A549 (cell line): ENCODE measurements at regions not wholly inside any gene's neighbourhood (a gene's known extent, or its start where the extent isn't known, plus 50 kb on each side); places are given as distances from the start of the nearest gene placed in this dataset.

ENCODE experiments used
- ATAC-seq, 2 experiments: fragments of 200-7000 bp in 1 of 2; fragments of >200 bp in 1 of 2; cut with Nextera tagmentation in 1 of 2; cut with Tn5 transposase in 1 of 2; 3 replicates each; pipeline versions ENCODE4 v1.8.0 to v1.9.1; 2018 to 2020; ENCODE audit warnings: mild to moderate bottlenecking in 1 of 2, moderate library complexity in 1 of 2
- CTCF ChIA-PET: fragments of 300-600 bp; sonication (Branson Sonifier 250); formaldehyde crosslinking; extraction: SDS; loops from one replicate; lab custom pipeline; 2021; ENCODE audit warnings: antibody characterized with exemption, inconsistent platforms; lab: Yijun Ruan, JAX
- POLR2A ChIA-PET: fragments of 350-600 bp; formaldehyde crosslinking; extraction: SDS; loops from one replicate; lab custom pipeline; 2021; ENCODE audit warnings: antibody characterized with exemption, inconsistent platforms; lab: Yijun Ruan, JAX
- DNase-seq, 2 experiments: peaks; one replicate each; pipeline versions ENCODE4 v3.0.0 to v3.0.0-alpha.2; 2011 to 2016; ENCODE audit warnings: low read depth in 1 of 2, low spot score in 1 of 2
- FAIRE-seq: peaks from 2 replicates; lab custom pipeline; 2011; peaks lifted over from hg19 to GRCh38; lab: Jason Lieb, UNC
- H3K27ac ChIP-seq, 2 experiments: fragments of >200 bp; sonication (Bioruptor Twin); formaldehyde crosslinking; 3 replicates each; pipeline ENCODE4 v1.5.1; 2016 to 2017
- H3K4me1 ChIP-seq: fragments of >200 bp; sonication (Bioruptor Twin); formaldehyde crosslinking; 3 replicates; pipeline ENCODE4 v1.6.1; 2016
- H3K4me2 ChIP-seq: fragments of >200 bp; sonication (Bioruptor Twin); formaldehyde crosslinking; 3 replicates; pipeline ENCODE4 v1.6.1; 2016
- H3K4me3 ChIP-seq: fragments of >200 bp; sonication (Bioruptor Twin); formaldehyde crosslinking; 3 replicates; pipeline ENCODE4 v1.5.1; 2016
- H3K9me3 ChIP-seq: fragments of >200 bp; sonication (Bioruptor Twin); formaldehyde crosslinking; 3 replicates; pipeline ENCODE4 v1.6.1; 2016
- CBX8 ChIP-seq: fragments of 200-600 bp; sonication (generic); IDR thresholded peaks from 2 replicates; pipeline ENCODE4 v1.6.1; 2016
- CEBPB ChIP-seq, 2 experiments: fragments of >200 bp in 1 of 2; sonication (Bioruptor Twin) in 1 of 2; formaldehyde crosslinking in 1 of 2; IDR thresholded peaks; 2 replicates each; pipeline ENCODE4 v1.6.1; 2012 to 2016
- CHD2 ChIP-seq: fragments of 150-350 bp; IDR thresholded peaks from 2 replicates; pipeline ENCODE4 v1.6.1; 2014; ENCODE audit warnings: low read length; ENCODE audit not compliant: partially characterized antibody
- CHD4 ChIP-seq: fragments of 200-600 bp; sonication (generic); IDR thresholded peaks from 2 replicates; pipeline ENCODE4 v1.6.1; 2016; ENCODE audit warnings: antibody characterized with exemption, mild to moderate bottlenecking, borderline replicate concordance
- EHF ChIP-seq: fragments of 250-450 bp; sonication (Bioruptor Pico); IDR thresholded peaks from 2 replicates; pipeline ENCODE4 v1.5.0; 2020; ENCODE audit warnings: mild to moderate bottlenecking
- EP300 ChIP-seq, 2 experiments: fragments of >200 bp; sonication (Bioruptor Twin); formaldehyde crosslinking; IDR thresholded peaks; 2 replicates in 1 of 2; 3 replicates in 1 of 2; pipeline ENCODE4 v1.6.1; 2016 to 2017
- ESRRA ChIP-seq: fragments of 150-350 bp; IDR thresholded peaks from 2 replicates; pipeline ENCODE4 v1.6.1; 2014; ENCODE audit warnings: mild to moderate bottlenecking, low read length, borderline replicate concordance
- FOSB ChIP-seq: fragments of 250-450 bp; sonication (Bioruptor Pico); IDR thresholded peaks from 2 replicates; pipeline ENCODE4 v1.5.0; 2020; ENCODE audit warnings: mild to moderate bottlenecking, moderate library complexity
- HDAC2 ChIP-seq: fragments of 200-600 bp; sonication (generic); IDR thresholded peaks from 2 replicates; pipeline ENCODE4 v1.6.1; 2016
- HOXB13 ChIP-seq: fragments of 250-450 bp; sonication (Bioruptor Pico); IDR thresholded peaks from 2 replicates; pipeline ENCODE4 v1.5.0; 2020; ENCODE audit warnings: low read depth, mild to moderate bottlenecking, moderate library complexity
- KDM1A ChIP-seq: fragments of 200-600 bp; sonication (generic); IDR thresholded peaks from 2 replicates; pipeline ENCODE4 v1.6.1; 2016; ENCODE audit warnings: low read depth, mild to moderate bottlenecking
- KDM5A ChIP-seq: fragments of 200-600 bp; sonication (generic); IDR thresholded peaks from 2 replicates; pipeline ENCODE4 v1.6.1; 2016; ENCODE audit warnings: antibody characterized with exemption, mild to moderate bottlenecking
- NR3C1 ChIP-seq: fragments of >200 bp; sonication (Bioruptor Twin); formaldehyde crosslinking; IDR thresholded peaks from 3 replicates; pipeline ENCODE4 v1.6.1; 2017
- PHF8 ChIP-seq: fragments of 200-600 bp; sonication (generic); IDR thresholded peaks from 2 replicates; pipeline ENCODE4 v1.6.1; 2016; ENCODE audit warnings: low read depth, mild to moderate bottlenecking, antibody characterized with exemption, moderate library complexity, borderline replicate concordance
- RAD21 ChIP-seq, 2 experiments: fragments of >200 bp in 1 of 2; sonication (Bioruptor Twin) in 1 of 2; formaldehyde crosslinking in 1 of 2; IDR thresholded peaks in 1 of 2; conservative IDR thresholded peaks in 1 of 2; 2 replicates in 1 of 2; 3 replicates in 1 of 2; pipeline ENCODE4 v1.6.1; 2012 to 2018; ENCODE audit warnings: inconsistent platforms in 1 of 2
- RCOR1 ChIP-seq: fragments of 150-350 bp; IDR thresholded peaks from 2 replicates; pipeline ENCODE4 v1.6.1; 2014; ENCODE audit warnings: antibody characterized with exemption, low read length, low read depth
- SREBF2 ChIP-seq: fragments of 450-650 bp; IDR thresholded peaks from 2 replicates; pipeline ENCODE4 v1.6.1; 2014; ENCODE audit warnings: mild to moderate bottlenecking, moderate library complexity
- ZFP36 ChIP-seq: fragments of 450-650 bp; IDR thresholded peaks from 2 replicates; pipeline ENCODE4 v1.6.1; 2014; ENCODE audit warnings: borderline replicate concordance; ENCODE audit not compliant: partially characterized antibody
- WGBS: methylation state at CpG from one replicate; pipeline ENCODE4 v1.1.6; 2017; ENCODE audit errors: missing lambda C conversion rate; 5-methylcytosine and 5-hydroxymethylcytosine counted together
- TF ChIP-seq, protein P1 (sequence below): fragments of >200 bp; sonication (Bioruptor Twin); formaldehyde crosslinking; IDR thresholded peaks from 3 replicates; pipeline ENCODE4 v1.5.1; 2016
- TF ChIP-seq, protein P2 (sequence below): fragments of >200 bp; sonication (Bioruptor Twin); formaldehyde crosslinking; IDR thresholded peaks from 2 replicates; pipeline ENCODE4 v1.6.1; 2016
- TF ChIP-seq, protein P3 (sequence below): fragments of 200-600 bp; sonication (generic); IDR thresholded peaks from 2 replicates; pipeline ENCODE4 v1.6.1; 2016; ENCODE audit warnings: antibody characterized with exemption, mild to moderate bottlenecking, moderate library complexity
- TF ChIP-seq, protein P4 (sequence below): IDR thresholded peaks from 2 replicates; pipeline ENCODE4 v1.6.1; 2012
- TF ChIP-seq, protein P5 (sequence below): IDR thresholded peaks from 2 replicates; pipeline ENCODE4 v1.6.1; 2012; ENCODE audit warnings: low read depth, borderline replicate concordance
- TF ChIP-seq, protein P6 (sequence below): fragments of 150-350 bp; IDR thresholded peaks from 2 replicates; pipeline ENCODE4 v1.6.1; 2014; ENCODE audit warnings: low read depth, mild to moderate bottlenecking, low read length

DNA sequence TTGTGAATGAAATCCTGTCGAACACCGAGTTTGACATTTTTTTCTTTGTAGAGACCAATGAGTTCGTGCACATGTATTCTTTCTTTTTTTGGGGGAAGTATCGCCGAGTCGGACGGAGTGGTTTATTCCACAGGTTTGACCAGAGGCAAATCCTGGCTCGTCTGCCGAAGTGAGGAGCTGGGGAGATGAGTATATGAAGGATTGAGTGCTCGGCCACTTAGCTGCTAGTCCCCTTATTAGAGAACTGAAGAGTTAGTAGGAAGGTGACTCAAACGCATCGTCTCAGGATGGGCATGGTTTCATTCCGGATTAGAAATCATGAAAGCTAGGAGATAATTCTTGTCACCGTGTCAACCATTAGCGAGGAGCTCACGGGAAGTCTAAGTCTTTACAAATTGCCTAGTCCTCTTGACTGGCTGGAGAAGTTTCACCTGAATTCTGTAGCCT, 154.7 kb upstream of the GOLIM4 start:
- Histone ChIP-seq H3K4me1 (peaks cover 9% of the 10 kb centered on the region), H3K27ac (no peak overlapping the region), H3K4me3 (peak overlapping the region; percentile 50), H3K4me2 (peak overlapping the region; percentile 99), H3K9me3 (no peaks in the 10 kb centered on the region)
- WGBS = 34% methylated on average over 16 of the region's 16 CpGs
- FAIRE-seq = no peak
- ATAC-seq = no peak
- POLR2A ChIA-PET = no interaction called here
- TF ChIP-seq, protein P1, sequence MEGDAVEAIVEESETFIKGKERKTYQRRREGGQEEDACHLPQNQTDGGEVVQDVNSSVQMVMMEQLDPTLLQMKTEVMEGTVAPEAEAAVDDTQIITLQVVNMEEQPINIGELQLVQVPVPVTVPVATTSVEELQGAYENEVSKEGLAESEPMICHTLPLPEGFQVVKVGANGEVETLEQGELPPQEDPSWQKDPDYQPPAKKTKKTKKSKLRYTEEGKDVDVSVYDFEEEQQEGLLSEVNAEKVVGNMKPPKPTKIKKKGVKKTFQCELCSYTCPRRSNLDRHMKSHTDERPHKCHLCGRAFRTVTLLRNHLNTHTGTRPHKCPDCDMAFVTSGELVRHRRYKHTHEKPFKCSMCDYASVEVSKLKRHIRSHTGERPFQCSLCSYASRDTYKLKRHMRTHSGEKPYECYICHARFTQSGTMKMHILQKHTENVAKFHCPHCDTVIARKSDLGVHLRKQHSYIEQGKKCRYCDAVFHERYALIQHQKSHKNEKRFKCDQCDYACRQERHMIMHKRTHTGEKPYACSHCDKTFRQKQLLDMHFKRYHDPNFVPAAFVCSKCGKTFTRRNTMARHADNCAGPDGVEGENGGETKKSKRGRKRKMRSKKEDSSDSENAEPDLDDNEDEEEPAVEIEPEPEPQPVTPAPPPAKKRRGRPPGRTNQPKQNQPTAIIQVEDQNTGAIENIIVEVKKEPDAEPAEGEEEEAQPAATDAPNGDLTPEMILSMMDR = no peak
- no peak for TF ChIP-seq EP300 (IDR thresholded peaks at IDR 0.05)
- no peak for TF ChIP-seq FOSB (CRISPR knock-in tag)
- no peak for TF ChIP-seq CHD4
- no peak for TF ChIP-seq KDM5A
- TF ChIP-seq CBX8 = no peak
- TF ChIP-seq CEBPB (IDR thresholded peaks at IDR 0.05) = no peak
- TF ChIP-seq EHF (CRISPR knock-in tag) = no peak
- no peak for TF ChIP-seq SREBF2
- TF ChIP-seq, protein P2, sequence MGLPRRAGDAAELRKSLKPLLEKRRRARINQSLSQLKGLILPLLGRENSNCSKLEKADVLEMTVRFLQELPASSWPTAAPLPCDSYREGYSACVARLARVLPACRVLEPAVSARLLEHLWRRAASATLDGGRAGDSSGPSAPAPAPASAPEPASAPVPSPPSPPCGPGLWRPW = no peak
- TF ChIP-seq ESRRA = no peak
- TF ChIP-seq KDM1A = no peak
- TF ChIP-seq, protein P3, sequence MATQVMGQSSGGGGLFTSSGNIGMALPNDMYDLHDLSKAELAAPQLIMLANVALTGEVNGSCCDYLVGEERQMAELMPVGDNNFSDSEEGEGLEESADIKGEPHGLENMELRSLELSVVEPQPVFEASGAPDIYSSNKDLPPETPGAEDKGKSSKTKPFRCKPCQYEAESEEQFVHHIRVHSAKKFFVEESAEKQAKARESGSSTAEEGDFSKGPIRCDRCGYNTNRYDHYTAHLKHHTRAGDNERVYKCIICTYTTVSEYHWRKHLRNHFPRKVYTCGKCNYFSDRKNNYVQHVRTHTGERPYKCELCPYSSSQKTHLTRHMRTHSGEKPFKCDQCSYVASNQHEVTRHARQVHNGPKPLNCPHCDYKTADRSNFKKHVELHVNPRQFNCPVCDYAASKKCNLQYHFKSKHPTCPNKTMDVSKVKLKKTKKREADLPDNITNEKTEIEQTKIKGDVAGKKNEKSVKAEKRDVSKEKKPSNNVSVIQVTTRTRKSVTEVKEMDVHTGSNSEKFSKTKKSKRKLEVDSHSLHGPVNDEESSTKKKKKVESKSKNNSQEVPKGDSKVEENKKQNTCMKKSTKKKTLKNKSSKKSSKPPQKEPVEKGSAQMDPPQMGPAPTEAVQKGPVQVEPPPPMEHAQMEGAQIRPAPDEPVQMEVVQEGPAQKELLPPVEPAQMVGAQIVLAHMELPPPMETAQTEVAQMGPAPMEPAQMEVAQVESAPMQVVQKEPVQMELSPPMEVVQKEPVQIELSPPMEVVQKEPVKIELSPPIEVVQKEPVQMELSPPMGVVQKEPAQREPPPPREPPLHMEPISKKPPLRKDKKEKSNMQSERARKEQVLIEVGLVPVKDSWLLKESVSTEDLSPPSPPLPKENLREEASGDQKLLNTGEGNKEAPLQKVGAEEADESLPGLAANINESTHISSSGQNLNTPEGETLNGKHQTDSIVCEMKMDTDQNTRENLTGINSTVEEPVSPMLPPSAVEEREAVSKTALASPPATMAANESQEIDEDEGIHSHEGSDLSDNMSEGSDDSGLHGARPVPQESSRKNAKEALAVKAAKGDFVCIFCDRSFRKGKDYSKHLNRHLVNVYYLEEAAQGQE = no peak
- TF ChIP-seq, protein P4, sequence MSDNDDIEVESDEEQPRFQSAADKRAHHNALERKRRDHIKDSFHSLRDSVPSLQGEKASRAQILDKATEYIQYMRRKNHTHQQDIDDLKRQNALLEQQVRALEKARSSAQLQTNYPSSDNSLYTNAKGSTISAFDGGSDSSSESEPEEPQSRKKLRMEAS = no peak
- TF ChIP-seq HOXB13 = no peak
- no peak for DNase-seq
- CTCF ChIA-PET = interaction anchor here (0.9 kb wide), 1 partner anchor 597 kb away, joined by 3 read pairs; no protein-coding TSS in a partner anchor

DNA sequence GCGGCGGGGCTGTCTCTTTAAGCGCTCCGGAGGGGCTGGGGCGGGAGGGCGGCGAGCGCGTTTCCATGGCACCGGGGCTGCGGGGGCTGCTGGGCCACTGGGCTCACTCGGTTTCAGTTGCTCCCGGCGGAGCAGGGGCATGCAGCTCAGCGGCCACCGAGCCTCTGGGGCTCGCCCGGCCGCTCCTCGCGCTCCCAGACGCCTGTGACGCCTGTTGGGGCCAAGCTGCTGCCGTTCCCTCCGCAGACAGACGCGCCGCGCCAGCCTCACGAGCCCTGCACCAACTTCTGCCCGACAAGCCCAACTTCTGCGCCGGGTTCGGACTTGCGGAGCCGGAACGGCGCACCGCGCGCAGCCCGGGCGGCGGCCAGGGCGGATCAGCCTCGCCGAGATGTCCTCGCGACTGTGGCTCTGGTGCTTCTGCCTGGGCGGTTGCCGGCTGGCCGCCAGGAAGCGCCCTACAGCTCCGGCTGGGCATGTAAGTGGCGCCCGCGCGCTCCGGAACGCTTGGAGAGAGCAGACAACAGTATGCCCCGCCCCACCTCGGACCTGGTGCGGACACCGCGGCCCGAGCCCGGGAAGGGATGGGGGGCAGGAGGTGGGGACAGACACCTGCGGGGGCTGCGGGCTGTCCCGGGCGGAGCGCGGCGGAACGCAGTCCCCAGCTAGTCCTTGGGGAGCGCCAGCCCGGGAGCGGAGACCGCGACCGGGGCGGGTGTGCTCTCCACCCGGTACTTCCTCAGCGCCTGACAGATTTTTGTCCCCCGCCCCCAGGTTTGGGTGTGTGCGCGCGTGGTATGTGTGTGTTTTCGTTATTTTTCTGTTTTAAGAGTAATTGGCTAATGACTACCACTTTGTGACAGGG, 154.1 kb upstream of the GOLIM4 start:
- DNase-seq (peak; percentile 34 to 80), ATAC-seq (peak; percentile 98), FAIRE-seq (no peak)
- Histone ChIP-seq H3K4me2 (peak overlapping the region; percentile 99), H3K27ac (peak overlapping the region in 1 of 2 experiments; percentile 68; a peak in 3 of 6 replicates), H3K4me3 (peak overlapping the region; percentile 50), H3K9me3 (no peaks in the 10 kb centered on the region), H3K4me1 (peaks cover 9% of the 10 kb centered on the region)
- WGBS = 3% methylated on average over 4 of the region's 89 CpGs
- ChIA-PET CTCF (interaction anchor here (0.9 to 1.3 kb wide), 3 partner anchors 597 to 598 kb away, joined by 3 read pairs; no protein-coding TSS in a partner anchor), POLR2A (no interaction called here)
- TF ChIP-seq NR3C1 = no peak
- TF ChIP-seq HDAC2 = peak; percentile 95
- no peak for TF ChIP-seq RCOR1
- TF ChIP-seq EP300 (IDR thresholded peaks at IDR 0.05) = no peak
- TF ChIP-seq PHF8 = no peak
- TF ChIP-seq RAD21 (conservative IDR thresholded peaks at IDR 0.05 in 1 of 2, IDR thresholded peaks at IDR 0.05 in 1 of 2) = 0 out of 5 replicates have a peak, but pooled peaks of 1 of the 2 experiments have one; percentile 17
- TF ChIP-seq, protein P4 = peak; percentile 72
- no peak for TF ChIP-seq CHD2
- TF ChIP-seq ZFP36 = no peak
- TF ChIP-seq, protein P5, sequence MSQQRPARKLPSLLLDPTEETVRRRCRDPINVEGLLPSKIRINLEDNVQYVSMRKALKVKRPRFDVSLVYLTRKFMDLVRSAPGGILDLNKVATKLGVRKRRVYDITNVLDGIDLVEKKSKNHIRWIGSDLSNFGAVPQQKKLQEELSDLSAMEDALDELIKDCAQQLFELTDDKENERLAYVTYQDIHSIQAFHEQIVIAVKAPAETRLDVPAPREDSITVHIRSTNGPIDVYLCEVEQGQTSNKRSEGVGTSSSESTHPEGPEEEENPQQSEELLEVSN = peak; percentile 58
- TF ChIP-seq, protein P1 = peak; percentile 24; the same call in 2 of the 3 replicates
- no peak for TF ChIP-seq CHD4
- TF ChIP-seq, protein P6, sequence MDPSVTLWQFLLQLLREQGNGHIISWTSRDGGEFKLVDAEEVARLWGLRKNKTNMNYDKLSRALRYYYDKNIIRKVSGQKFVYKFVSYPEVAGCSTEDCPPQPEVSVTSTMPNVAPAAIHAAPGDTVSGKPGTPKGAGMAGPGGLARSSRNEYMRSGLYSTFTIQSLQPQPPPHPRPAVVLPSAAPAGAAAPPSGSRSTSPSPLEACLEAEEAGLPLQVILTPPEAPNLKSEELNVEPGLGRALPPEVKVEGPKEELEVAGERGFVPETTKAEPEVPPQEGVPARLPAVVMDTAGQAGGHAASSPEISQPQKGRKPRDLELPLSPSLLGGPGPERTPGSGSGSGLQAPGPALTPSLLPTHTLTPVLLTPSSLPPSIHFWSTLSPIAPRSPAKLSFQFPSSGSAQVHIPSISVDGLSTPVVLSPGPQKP = no peak
